DMS53 treated with DMSO at 0.1 percent for 48 hours (cell line): ENCODE measurements at regions not wholly inside any gene's neighbourhood (a gene's known extent, or its start where the extent isn't known, plus 50 kb on each side); places are given as distances from the start of the nearest gene placed in this dataset.
"Not testable (repeated sequence)": the region's sequence is repeated elsewhere in the genome, so short reads cannot be mapped to it uniquely, and the experiment has no call there.

ENCODE experiments used
- DNase-seq: peaks from one replicate; lab custom pipeline; 2025; ENCODE audit not compliant: unreplicated experiment; lab: John Stamatoyannopoulos, UW

DNA sequence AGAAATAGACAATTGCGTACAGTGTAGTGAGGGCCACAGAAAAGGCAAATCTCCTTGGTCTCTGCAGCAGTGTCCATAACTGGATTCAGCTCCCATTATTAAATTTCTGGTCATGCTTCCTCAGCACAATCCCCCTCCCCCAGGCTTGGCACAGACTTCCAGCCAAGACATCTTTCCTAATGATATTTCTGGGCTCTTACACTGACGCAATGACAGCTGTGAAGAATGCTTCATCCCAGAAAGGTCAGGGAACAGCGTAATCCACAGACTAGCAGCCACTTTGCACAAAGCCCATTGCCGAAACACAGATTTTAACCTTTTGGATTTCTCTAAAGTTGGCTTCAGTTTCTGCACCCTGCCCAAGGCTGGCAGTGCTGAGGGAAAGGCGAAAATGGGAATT lies 597.6 kb upstream of the CPEB2 start:
- no peak for DNase-seq

DNA sequence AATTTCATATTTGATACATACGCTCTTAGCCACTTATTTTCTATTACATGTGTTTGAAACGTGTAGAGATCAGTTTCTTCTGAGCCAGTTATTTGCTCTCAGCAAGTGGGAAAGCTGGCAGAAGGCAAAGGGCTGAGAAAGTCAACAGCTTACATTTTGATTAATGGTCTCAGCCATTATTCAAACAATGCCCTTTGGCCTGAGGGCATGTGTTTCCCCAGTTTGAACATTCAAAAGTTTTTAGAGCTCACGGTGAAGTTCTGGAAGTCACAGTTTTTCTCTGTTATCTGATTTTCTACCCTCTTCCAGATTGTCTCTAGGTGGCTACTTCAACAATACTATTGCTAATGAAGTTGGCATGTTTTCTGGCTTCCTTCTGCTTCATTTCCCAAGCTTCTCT lies 591.8 kb upstream of the CPEB2 start:
- no peak for DNase-seq

GRCh38 chr4:14415146-14415545 lies 587.1 kb upstream of the CPEB2 start:
- no peak for DNase-seq

DNA sequence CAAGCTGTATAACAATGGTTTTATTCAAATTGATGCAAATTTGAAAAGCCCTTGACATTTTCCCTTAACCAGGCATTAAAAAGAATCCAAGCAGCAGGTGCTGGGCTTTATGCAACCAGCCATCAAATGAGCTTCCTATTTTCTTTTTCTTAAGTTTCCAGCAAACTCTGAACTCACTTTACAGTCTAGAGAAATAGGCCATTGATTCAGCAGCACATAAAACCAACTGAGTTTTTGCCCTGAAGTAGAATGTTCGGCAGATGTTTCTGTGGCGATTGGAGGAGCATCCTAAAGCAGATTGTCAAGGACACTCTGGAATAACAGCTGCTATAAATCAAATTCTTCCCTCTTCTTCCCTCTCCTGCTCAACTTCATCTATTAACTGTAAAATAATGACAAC lies 582.8 kb upstream of the CPEB2 start:
- DNase-seq: no peak

GRCh38 chr4:14426297-14426696 lies 576.0 kb upstream of the CPEB2 start:
- DNase-seq: not testable (repeated sequence)

DNA sequence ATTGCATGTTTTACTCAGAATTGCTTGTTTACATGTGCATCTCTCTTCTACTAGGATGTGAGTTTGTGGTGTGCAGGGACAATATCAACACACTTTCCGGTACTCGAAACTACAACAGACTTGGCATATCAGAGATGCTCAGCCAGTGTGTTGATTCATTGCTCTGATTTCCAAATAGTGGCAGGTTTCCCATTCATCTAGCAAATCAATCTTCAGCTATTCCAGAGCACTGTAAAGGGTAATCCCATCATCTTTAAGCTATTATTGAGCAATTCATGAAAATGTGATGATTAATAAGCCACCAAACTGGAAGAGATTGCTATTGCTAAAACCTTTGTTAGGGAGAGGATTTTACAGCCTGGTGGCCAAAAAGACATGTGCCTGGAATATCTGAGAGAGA lies 574.2 kb upstream of the CPEB2 start:
- DNase-seq: no peak

DNA sequence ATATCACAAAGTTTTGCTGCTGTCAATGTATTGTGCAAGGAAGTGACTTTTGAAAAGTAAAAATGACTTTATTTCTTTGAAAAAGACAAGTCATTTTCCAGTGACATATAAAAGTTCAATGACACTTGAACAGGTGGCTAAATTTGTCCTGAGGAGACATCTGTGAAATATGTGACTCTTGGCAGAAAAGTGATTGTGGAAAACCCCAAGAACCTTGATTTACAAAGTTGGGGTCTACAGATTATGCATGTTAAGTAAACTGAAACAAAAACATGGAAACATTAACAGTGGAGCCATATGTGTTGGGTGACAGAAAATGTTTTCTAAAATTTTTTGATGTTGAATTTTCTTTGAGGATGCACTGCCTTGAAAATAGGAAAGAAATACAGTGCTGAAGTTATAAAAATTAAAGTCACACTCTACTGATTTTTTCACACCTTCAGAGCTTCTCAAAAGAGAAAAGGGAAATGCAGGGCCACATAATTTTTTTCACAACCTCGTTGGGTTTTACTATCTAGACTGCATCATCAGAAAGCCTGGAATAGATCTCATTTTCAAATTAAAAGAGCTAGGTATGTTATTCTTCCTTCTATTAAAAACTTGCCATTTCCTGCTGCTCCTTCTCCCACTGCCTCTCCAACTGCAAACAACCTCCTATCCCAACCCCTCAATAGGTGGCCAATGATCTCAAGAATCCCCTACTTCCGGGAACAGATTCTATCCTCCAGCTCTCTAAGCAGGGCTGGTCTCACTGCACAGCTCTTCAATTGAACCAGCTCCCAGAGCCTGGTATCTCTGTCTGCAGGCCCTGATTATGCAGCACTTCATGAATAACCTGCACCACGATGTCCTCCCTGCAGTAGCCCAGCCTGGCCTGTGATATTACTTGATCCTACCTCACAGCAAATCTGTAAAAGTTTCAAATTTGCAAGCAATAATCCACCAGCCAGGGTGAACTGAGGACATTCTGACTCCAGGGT lies 570.8 kb upstream of the CPEB2 start:
- DNase-seq: no peak

GRCh38 chr4:14434483-14434882 lies 567.8 kb upstream of the CPEB2 start:
- no peak for DNase-seq

DNA sequence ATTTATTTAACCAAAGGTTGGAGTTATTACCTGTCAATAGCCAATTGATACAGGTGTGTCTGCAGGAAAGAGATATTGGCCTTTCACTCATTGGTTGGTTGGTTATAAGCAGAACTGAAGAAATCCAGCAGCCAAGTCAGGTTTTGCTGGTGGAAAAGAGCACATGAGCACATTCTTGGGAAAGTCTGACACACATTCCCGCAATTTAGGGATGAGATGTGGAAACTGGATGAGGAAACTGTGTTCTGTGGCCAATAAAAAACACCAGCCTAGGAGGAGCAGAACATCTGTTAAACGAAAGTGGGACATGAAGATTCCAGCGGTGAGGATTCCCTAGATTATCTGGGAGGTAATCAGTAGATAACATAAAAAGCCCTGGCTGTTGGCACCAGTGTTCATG lies 567.4 kb upstream of the CPEB2 start:
- no peak for DNase-seq

GRCh38 chr4:14441561-14441960 lies 560.7 kb upstream of the CPEB2 start:
- no peak for DNase-seq

DNA sequence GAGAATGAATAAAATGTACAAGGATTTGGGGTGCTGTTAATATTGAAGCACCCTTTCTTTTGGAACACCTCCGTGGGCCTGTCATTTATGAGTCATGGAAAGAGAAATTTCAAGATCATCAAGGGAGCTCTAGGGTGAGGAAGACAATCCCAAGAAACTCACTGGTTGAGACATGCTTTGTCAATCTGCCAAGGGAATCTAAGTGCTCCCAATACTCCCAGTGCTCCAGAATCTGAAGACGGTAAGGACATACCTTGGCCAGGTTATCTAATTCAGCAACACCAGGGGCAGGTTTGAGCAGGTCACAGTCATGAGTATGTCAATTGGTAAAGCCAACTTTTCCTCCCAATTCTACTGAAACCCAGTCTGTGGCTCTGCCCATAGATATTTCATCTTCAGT lies 556.4 kb upstream of the CPEB2 start:
- no peak for DNase-seq

DNA sequence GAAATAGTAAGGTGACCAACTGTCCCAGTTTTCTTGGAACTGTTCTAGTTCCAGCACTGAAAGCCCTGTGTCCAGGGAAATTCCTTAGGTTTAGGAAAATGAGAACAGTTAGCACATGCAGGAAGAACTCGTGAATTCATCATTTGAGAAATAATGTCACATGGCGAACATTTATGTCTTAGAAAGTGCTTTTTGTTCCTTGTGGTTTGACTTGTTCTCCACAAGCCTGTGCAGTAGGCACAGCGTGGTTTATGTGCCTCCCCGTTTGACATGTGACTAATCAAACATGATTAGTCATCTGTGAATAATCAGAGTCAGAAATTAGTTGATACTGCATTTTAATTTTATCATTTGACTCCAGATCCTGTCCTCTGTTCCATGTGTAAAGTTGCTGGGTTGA lies 556.0 kb upstream of the CPEB2 start:
- DNase-seq: no peak

GRCh38 chr4:14446904-14447303 lies 555.4 kb upstream of the CPEB2 start:
- DNase-seq: peak; percentile 24

- no peak for DNase-seq
These were observed 553.0 kb upstream of the CPEB2 start for GRCh38 chr4:14449308-14449707.

DNA sequence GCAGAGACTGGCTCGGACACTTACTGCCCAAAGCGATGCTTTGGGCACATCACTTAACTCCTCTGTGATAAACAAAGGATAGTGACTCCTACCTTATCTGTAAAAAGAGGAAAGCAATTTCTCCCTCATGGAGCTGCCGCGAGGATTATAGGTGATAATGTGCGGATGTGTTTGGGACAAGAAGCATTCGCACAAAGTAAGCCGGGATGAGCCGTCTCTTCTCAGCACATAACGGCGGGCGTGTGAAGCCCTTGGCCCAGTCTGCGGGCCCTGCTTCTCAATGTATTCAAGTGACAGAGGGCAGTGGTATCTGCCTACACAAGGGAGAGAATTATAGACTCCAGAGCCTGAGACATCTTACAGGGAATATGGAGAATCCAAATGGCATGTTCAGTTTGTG lies 550.3 kb upstream of the CPEB2 start:
- DNase-seq: no peak

GRCh38 chr4:14452764-14453163 lies 549.5 kb upstream of the CPEB2 start:
- DNase-seq: no peak

- no peak for DNase-seq
These were observed 543.8 kb upstream of the CPEB2 start for GRCh38 chr4:14458463-14458862.

DNA sequence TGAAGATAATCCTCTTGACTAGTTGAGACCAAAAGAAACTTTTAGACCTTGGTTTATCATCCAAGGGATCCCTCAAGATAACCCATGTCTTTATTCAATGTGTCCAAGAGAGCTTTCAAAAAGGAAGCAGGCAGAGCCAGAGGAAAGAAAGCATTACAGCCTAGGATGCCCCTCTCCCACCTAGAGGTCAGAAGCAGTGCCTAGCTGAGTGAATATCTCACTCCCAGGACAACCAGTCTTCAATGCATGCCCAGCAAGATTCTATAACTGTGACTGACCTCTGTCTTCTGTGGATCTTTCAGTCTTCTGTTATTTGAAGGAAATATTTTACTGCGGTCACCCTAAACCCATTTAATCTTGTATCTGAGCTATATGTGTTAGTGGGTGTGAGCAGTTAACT lies 537.2 kb upstream of the CPEB2 start:
- no peak for DNase-seq

- DNase-seq: no peak
These were observed 536.8 kb upstream of the CPEB2 start for GRCh38 chr4:14465507-14465906.

DNA sequence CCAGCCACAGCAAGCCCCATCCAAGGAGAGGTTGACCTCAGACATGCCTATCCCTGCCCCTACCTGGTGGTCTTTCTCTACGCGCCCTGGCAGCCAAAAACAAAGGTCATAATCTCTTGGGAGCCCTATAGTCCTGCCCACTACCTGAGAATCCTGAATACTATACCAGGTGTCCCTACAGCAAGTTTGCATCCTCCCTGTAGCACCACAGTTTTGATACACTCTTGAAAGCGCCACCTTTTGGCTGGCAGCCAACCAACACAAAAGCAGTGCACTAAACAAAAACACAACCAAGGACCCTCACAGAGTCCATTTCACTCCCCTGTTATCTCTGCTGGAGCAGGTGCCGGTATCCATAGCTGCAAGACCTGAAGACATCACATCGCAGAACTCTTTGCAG lies 523.8 kb upstream of the CPEB2 start:
- DNase-seq: no peak

DNA sequence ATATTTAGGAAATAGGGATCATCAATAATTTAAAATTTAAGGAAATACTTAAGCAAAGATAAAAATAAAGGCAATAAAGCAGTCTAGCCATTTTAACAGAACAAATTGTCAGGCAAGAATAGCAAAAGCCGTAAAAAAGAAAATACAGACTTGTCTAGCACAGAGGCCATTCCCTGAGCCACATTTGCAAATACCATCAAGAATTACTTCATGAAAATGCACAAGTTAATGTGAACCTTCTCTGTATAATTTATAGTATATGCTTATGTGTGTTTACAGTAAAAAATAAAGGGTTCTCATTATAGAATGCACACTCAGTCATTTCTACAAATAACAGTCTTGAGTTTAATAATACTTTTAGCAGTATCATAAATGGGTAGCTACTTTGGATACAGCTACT lies 505.9 kb upstream of the CPEB2 start:
- no peak for DNase-seq

DNA sequence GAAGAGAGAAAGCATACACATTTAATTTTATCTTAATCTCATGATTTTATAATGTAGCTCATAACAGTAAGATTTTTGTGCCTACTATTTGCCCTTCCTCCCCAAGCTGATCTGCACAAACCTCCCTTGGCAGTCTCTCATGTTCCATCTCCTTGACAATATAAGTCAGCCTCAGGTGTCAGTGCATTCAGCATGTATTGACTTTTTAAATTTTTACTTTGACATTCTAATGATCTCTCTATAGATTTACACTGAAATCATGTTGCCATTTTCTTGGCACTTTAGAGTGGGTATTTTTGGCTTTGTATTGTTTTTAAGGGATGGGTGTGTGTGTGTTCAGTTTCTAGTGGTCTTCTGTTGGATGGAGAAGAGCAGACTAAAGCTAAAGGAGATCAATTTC lies 505.3 kb upstream of the CPEB2 start:
- no peak for DNase-seq

GRCh38 chr4:14504162-14504561 lies 498.1 kb upstream of the CPEB2 start:
- no peak for DNase-seq
